Stimulated activated CD4-positive, alpha-beta T cell treated with anti-CD3 and anti-CD28 coated beads, Interleukin-15, amount 100 ng/mL, for 1 hour (primary cell): ENCODE measurements at regions not wholly inside any gene's neighbourhood (a gene's known extent, or its start where the extent isn't known, plus 50 kb on each side); places are given as distances from the start of the nearest gene placed in this dataset.

Source experiments
- DNase-seq, 2 donors: peaks; one replicate each; pipeline ENCODE4 v3.0.0-alpha.2; 2020; ENCODE audit warnings: low read depth in 1 of 2, low spot score in 1 of 2

GRCh38 chr18:47484068-47484467, 232.6 kb upstream of the SKOR2 start:
- DNase-seq: no peak

DNA sequence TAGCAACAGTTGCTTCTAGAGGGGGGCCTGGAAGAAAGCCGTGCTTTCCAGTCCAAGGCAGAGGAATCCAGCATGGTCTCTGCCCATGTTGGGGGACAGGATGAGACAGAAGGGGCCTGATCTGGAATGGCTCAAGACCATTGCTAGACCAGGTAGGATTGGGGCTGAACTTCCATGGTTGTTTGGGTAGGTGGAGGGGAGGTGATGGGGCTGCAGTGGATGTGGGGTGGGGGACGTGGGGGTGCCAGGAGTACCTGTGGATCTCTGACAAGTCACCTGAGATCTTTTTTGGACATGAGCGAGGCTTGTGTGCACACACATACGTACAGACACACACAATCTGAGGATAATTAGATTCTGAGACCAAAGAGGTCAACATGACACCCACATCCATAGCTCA, 228.7 kb upstream of the SKOR2 start:
- no peak for DNase-seq

DNA sequence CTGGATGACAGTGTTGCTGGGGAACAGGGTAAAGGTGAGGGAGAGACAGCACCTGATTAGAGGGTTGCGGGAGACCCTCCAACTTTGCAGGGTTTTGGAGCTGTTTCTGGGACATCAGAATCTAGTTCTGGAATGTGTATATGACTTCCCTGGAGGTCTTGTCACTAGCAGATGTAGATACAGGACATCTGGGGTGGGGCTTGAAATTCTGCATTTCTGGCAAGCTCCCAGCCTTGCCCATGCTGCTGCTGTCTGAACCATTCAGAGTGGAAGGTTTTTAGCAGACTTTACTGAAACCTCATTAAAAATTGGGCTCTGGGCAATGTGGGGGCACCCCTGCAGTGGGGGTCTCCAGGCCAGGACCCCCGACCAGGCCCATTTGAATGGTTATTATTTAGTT, 220.3 kb upstream of the SKOR2 start:
- no peak for DNase-seq

- no peak for DNase-seq
Measured at GRCh38 chr18:47470941-47471340, 219.5 kb upstream of the SKOR2 start.

DNA sequence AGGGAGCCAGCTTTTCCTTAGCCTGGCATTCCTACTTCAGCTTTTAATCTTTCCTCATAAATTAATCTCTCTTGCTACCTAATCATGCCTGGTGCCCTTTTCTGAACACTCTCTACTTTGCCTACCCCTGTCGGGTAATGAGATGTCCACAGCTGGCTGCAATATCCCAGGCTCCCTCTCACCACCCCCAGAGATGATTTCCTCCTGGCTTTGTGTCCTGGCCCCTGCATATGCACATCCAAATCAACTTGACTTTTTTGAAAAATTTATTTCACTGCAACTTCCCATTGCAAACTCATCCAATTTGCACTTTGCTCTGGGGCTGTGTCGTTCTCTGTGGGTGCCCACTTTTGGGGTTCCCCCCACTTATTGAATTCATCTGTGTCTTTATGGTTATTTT, 218.1 kb upstream of the SKOR2 start:
- no peak for DNase-seq

DNA sequence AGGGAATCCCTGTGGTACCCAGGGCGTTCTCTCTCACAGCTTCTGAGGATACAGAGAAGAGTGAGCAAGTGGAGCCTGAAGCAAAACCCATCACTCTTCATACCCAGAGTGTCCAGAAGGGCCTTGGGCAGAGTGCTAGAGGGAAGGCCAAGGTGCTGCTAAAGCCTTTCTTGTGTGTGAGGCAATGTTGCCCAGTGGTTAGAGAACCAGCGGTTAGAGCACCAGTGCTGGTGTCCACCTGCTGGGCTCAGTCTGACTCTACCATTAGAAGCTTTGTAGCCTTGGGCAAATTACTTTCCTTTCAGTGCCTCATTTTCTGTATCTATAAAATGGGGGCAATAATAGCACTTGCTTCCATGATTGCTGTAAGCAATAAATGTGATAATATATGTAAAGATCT, 210.5 kb upstream of the SKOR2 start:
- DNase-seq: no peak

GRCh38 chr18:47461406-47461948, 210.0 kb upstream of the SKOR2 start:
- no peak for DNase-seq

- no peak for DNase-seq
Measured at GRCh38 chr18:47458483-47458882, 207.0 kb upstream of the SKOR2 start.

GRCh38 chr18:47457614-47458013, 206.2 kb upstream of the SKOR2 start:
- DNase-seq: no peak

DNA sequence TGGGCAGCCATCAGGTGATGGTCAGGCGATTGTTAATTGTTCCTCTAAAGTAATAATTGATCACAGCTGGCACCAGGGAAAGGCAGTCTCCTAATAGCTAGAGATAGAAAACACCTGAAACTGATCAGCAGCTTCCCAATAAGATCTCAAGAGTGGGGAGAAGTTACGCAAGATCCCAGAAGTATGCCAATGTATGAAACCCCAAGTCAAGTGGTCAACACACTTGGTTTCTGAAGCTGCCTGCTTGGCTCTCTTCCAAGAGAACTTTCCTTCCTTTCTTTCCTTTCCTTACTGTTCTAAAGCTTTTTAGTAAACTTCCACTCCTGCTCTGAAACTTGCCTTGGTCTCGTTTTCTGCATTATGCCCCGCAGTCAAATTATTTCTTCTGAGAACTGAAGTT, 201.6 kb upstream of the SKOR2 start:
- DNase-seq: no peak

GRCh38 chr18:47448956-47449355, 197.5 kb upstream of the SKOR2 start:
- DNase-seq: no peak

DNA sequence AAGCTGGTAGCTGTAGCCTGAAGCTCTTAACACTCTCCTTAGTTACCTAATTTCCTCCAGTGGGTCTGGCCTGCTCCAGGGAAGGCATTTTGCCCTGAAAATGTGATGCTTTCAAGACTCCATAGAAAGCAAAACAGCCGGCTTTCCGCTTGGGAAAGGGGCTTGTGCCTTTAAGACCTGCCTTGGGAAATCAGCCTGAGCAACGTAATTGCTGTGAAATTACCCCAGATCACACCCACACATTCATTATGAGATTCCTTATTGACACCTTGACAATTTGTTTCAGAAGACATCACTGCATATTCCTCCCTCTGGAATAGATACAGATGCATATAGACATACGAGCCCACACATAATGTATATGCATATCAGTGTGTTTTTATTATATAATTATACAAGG, 190.5 kb upstream of the SKOR2 start:
- no peak for DNase-seq

- DNase-seq: no peak
Measured at GRCh38 chr18:47438001-47438400, 186.5 kb upstream of the SKOR2 start.

GRCh38 chr18:47436871-47437270, 185.4 kb upstream of the SKOR2 start:
- no peak for DNase-seq

DNA sequence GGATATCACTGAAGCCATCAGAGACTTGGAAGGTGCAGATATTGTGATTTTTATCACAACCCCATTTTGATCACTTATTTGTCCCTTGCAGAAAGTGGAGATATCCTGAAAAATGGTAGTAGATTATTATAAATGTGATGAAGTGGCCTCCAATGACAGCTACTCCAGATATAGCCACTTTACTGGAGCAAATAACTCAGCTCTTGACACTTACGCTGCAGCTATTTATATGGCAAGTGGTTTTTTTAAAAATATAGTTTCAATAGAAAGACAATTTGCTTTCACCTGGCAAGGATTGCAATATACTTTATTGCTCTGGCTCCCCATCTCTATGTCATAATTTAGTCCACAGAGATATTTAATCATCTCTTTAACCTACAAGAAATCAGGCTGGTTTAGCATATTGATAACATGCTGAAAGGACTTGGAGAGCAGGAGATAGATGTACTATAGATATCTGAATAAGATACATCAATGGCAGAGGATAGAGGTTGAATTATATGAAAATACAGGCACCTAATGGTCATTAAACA, 182.8 kb upstream of the SKOR2 start:
- DNase-seq: no peak

DNA sequence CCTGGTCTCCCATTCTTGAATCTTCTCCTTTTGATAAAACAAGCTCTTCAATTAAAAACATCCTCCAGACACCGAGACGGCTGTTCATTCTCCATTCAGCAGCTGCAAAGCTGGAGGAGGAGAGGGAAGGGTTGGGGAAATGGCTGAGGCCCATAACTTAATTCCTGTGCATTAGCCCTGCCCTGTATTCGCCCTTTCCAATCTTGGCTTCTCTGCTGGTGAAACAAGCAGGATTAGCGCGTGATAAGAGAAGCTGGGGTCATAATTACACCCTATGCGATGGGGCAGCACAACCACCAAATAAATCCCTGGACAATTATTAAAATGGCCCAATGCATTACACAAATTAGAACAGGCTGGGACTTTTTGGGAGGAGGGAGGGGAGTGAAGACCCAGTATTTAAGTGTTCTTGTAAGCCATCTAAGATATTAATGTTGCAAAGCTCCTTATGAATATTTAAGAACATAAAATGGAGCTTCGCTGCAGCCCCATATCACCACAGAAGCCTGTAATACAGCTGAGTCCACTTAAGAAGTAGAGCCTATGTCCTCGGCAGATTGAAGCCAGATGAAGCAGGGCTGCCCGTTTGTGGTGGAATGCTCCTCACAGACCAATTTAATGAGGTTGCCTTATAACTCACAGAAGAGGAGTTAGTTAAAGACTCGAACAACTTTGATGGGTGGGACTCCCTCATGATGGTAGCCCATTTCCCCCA, 176.6 kb upstream of the SKOR2 start:
- no peak for DNase-seq

GRCh38 chr18:47427072-47427471, 175.6 kb upstream of the SKOR2 start:
- no peak for DNase-seq

DNA sequence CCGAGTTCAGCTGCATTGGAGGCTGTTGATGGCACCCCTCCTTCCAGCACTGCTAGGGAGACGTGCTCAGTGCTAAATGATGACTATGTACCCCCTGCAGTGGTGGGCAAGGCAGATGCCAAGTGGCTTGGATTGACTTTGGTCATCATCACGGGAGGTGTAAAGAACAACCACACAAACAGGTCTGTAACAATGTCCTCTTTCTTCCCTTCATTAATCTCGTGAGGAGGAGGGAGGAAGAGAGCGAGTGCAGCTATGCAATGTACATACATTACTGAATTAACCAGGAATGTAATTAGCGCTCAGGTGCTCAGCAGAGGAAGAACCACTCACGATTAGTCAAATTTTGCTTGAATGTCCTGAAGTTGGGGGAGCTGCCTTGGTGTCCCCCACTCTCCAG, 173.9 kb upstream of the SKOR2 start:
- DNase-seq: no peak

- DNase-seq: no peak
Measured at GRCh38 chr18:47422524-47422923, 171.1 kb upstream of the SKOR2 start.

DNA sequence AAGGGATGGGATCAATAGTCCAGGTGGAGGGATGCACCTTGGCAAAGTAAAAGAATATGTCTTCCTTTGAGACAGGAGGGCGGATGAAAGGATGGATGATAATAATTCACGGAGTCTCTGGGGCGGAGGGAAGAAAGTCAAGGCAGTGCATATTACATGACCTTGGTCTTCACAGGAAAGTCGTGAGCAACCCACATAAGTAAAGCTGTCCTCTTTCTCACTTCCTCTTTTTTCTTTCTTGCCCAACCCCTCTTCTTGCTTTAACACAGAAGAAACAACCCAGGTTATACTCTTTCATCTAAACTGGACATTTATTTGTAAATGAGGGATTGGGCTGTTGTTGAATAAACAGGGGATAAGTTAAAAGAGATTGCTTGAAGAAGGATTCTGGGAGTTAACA, 168.7 kb upstream of the SKOR2 start:
- DNase-seq: no peak

DNA sequence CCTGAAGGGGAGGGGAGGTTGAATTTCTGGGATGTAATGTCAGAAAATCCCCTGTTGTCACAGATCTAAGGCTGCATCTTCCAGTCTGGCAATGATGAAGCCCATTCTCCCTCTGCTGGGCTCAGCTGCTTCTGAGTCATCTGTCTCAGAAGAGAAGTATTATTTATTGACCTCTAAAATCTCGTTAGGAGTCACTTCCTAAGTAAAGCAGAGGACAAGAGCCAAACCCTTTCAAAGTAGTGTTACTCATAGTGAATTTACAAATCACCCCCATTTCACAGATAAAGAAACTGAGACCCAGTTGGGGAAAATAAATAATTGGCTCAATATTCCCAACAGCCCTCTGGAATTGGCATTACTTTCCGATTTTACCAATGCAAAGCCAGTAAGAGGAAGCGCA, 167.3 kb upstream of the SKOR2 start:
- no peak for DNase-seq

- no peak for DNase-seq
Measured at GRCh38 chr18:47417807-47418206, 166.3 kb upstream of the SKOR2 start.

- DNase-seq: no peak
Measured at GRCh38 chr18:47415881-47416280, 164.4 kb upstream of the SKOR2 start.
